ENCODE measurements at regions not wholly inside any gene's neighbourhood (a gene's known extent, or its start where the extent isn't known, plus 50 kb on each side); places are given as distances from the start of the nearest gene placed in this dataset.

GRCh38 chr3:14275962-14276909 lies 97.6 kb downstream of the LSM3 start:
- TF ChIP-seq CTCF (IDR thresholded peaks at IDR 0.05) (no peak), EP300 (IDR thresholded peaks at IDR 0.05) (no peak), POLR2A (IDR thresholded peaks at IDR 0.05) (no peak), POLR2AphosphoS5 (IDR thresholded peaks at IDR 0.05) (no peak)
